Liver (tissue), 8 donors: ENCODE measurements at regions not wholly inside any gene's neighbourhood (a gene's known extent, or its start where the extent isn't known, plus 50 kb on each side); places are given as distances from the start of the nearest gene placed in this dataset.

Source experiments
- DNase-seq: peaks from one replicate; pipeline ENCODE4 v3.0.0-alpha.2; 2017; ENCODE audit warnings: low spot score
- H3K27ac ChIP-seq, 2 donors: one replicate each; pipeline ENCODE4 v1.7.0; 2013; ENCODE audit warnings: inconsistent platforms in 2 of 2, low read length in 2 of 2, control low read depth in 1 of 2, low read depth in 1 of 2, mild to moderate bottlenecking in 1 of 2
- H3K27me3 ChIP-seq, 4 donors: one replicate each; pipeline versions ENCODE4 v1.6.1 to v1.7.0; 2013; ENCODE audit warnings: low read length in 3 of 4, inconsistent platforms in 1 of 4, mild to moderate bottlenecking in 1 of 4, moderate library complexity in 1 of 4; ENCODE audit not compliant: control insufficient read depth in 4 of 4, insufficient read depth in 4 of 4
- H3K36me3 ChIP-seq, 4 donors: one replicate each; pipeline versions ENCODE4 v1.6.1 to v1.7.0; 2013; ENCODE audit warnings: low read length in 3 of 4, mild to moderate bottlenecking in 3 of 4, low read depth in 1 of 4, moderate library complexity in 1 of 4; ENCODE audit not compliant: control insufficient read depth in 4 of 4, insufficient read depth in 3 of 4
- H3K4me1 ChIP-seq, 4 donors: one replicate each; pipeline versions ENCODE4 v1.6.1 to v1.7.0; 2013; ENCODE audit warnings: low read length in 3 of 4, mild to moderate bottlenecking in 3 of 4, moderate library complexity in 1 of 4; ENCODE audit not compliant: control insufficient read depth in 4 of 4, insufficient read depth in 4 of 4
- H3K4me3 ChIP-seq, 3 donors: one replicate each; pipeline versions ENCODE4 v1.6.1 to v1.7.0; 2013; ENCODE audit warnings: low read length in 3 of 3, control low read depth in 1 of 3, low read depth in 1 of 3, mild to moderate bottlenecking in 1 of 3
- H3K9ac ChIP-seq, 2 donors: one replicate each; pipeline ENCODE4 v1.7.0; 2013; ENCODE audit warnings: low read length in 2 of 2, mild to moderate bottlenecking in 2 of 2, moderate library complexity in 2 of 2, control low read depth in 1 of 2, low read depth in 1 of 2
- H3K9me3 ChIP-seq, 4 donors: one replicate each; pipeline versions ENCODE4 v1.6.1 to v1.7.0; 2013; ENCODE audit warnings: low read length in 3 of 4; ENCODE audit not compliant: control insufficient read depth in 4 of 4
- CTCF ChIP-seq: fragments of 150-350 bp; IDR thresholded peaks from 2 replicates; pipeline ENCODE4 v1.5.1; 2017; ENCODE audit warnings: improper control_type of control experiment, low read depth, low read length; ENCODE audit not compliant: missing input control
- EGR1 ChIP-seq, 2 donors: IDR thresholded peaks; 2 replicates each; pipeline ENCODE4 v1.6.1; 2016 to 2018; ENCODE audit warnings: antibody characterized with exemption in 2 of 2, low read depth in 2 of 2
- FOXA1 ChIP-seq: IDR thresholded peaks from 2 replicates; pipeline ENCODE4 v1.6.1; 2016; ENCODE audit warnings: antibody characterized with exemption
- FOXA2 ChIP-seq: IDR thresholded peaks from 2 replicates; pipeline ENCODE4 v1.6.1; 2016; ENCODE audit warnings: antibody characterized with exemption
- GABPA ChIP-seq, 2 donors: IDR thresholded peaks in 1 of 2; conservative IDR thresholded peaks in 1 of 2; 2 replicates each; pipeline ENCODE4 v1.6.1; 2016; ENCODE audit warnings: antibody characterized with exemption in 2 of 2, mild to moderate bottlenecking in 1 of 2, moderate library complexity in 1 of 2
- HNF4A ChIP-seq, 2 donors: conservative IDR thresholded peaks; 2 replicates each; pipeline ENCODE4 v1.6.1; 2016; ENCODE audit warnings: antibody characterized with exemption in 2 of 2, mild to moderate bottlenecking in 2 of 2
- JUND ChIP-seq, 2 donors: IDR thresholded peaks; 2 replicates each; pipeline ENCODE4 v1.6.1; 2016; ENCODE audit warnings: antibody characterized with exemption in 2 of 2
- MAX ChIP-seq: IDR thresholded peaks from 2 replicates; pipeline ENCODE4 v1.6.1; 2016; ENCODE audit warnings: antibody characterized with exemption
- NR2F2 ChIP-seq: IDR thresholded peaks from 2 replicates; pipeline ENCODE4 v1.6.1; 2016; ENCODE audit warnings: antibody characterized with exemption
- RAD21 ChIP-seq, 2 donors: IDR thresholded peaks; 2 replicates each; pipeline ENCODE4 v1.6.1; 2016; ENCODE audit warnings: antibody characterized with exemption in 2 of 2, mild to moderate bottlenecking in 2 of 2
- RXRA ChIP-seq, 2 donors: IDR thresholded peaks; 2 replicates each; pipeline ENCODE4 v1.6.1; 2017 to 2018; ENCODE audit warnings: antibody characterized with exemption in 2 of 2, mild to moderate bottlenecking in 1 of 2
- SP1 ChIP-seq: IDR thresholded peaks from 2 replicates; pipeline ENCODE4 v1.6.1; 2018; ENCODE audit warnings: antibody characterized with exemption, mild to moderate bottlenecking
- TAF1 ChIP-seq: conservative IDR thresholded peaks from 2 replicates; pipeline ENCODE4 v1.6.1; 2016; ENCODE audit warnings: antibody characterized with exemption, mild to moderate bottlenecking
- YY1 ChIP-seq: IDR thresholded peaks from 2 replicates; pipeline ENCODE4 v1.6.1; 2016; ENCODE audit warnings: antibody characterized with exemption, mild to moderate bottlenecking
- WGBS: extraction: QIAGEN DNeasy Blood & Tissue Kit; methylation state at CpG from one replicate; pipeline ENCODE4 v1.1.7; 2013; 5-methylcytosine and 5-hydroxymethylcytosine counted together
- TF ChIP-seq, protein P1 (sequence below): IDR thresholded peaks from 2 replicates; pipeline ENCODE4 v1.6.1; 2016; ENCODE audit warnings: antibody characterized with exemption
- TF ChIP-seq, protein P2 (sequence below): IDR thresholded peaks from 2 replicates; pipeline ENCODE4 v1.6.1; 2016; ENCODE audit warnings: antibody characterized with exemption
- TF ChIP-seq, protein P3 (sequence below): IDR thresholded peaks from 2 replicates; pipeline ENCODE4 v1.6.1; 2016; ENCODE audit warnings: antibody characterized with exemption, mild to moderate bottlenecking
- donor health status: healthy.
- donor health status: healthy.
- donor health status: healthy.
- donor health status: healthy.
- donor health status: healthy.

GRCh38 chr5:89418407-89419085, 535.6 kb upstream of the MEF2C start:
- H3K4me1 ChIP-seq, result no peaks in the 10 kb centered on the region
- no peak overlapping the region for H3K4me3 ChIP-seq
- WGBS, result 79% methylated on average over 3 of the region's 3 CpGs
- no peaks in the 10 kb centered on the region for H3K36me3 ChIP-seq
- no peak for DNase-seq
- H3K9me3 ChIP-seq, result peaks cover 0 to 5% (median 0%) of the 10 kb centered on the region in 4 donors
- no peak overlapping the region for H3K9ac ChIP-seq
- no peaks in the 10 kb centered on the region for H3K27me3 ChIP-seq
- no peak overlapping the region for H3K27ac ChIP-seq
- TF ChIP-seq TAF1 (no peak), JUND (IDR thresholded peaks at IDR 0.05) (no peak), RAD21 (IDR thresholded peaks at IDR 0.05) (no peak), CTCF (no peak), GABPA (IDR thresholded peaks at IDR 0.05 in 1 of 2, conservative IDR thresholded peaks at IDR 0.05 in 1 of 2) (no peak), MAX (no peak), YY1 (no peak), SP1 (no peak), FOXA2 (no peak), FOXA1 (no peak), HNF4A (conservative IDR thresholded peaks at IDR 0.05) (no peak), NR2F2 (no peak), EGR1 (IDR thresholded peaks at IDR 0.05; ENCODE audit: low read depth in 2 of 2) (no peak), RXRA (IDR thresholded peaks at IDR 0.05) (no peak)
- TF ChIP-seq, protein P1, sequence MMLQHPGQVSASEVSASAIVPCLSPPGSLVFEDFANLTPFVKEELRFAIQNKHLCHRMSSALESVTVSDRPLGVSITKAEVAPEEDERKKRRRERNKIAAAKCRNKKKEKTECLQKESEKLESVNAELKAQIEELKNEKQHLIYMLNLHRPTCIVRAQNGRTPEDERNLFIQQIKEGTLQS, result no peak
- TF ChIP-seq, protein P2, sequence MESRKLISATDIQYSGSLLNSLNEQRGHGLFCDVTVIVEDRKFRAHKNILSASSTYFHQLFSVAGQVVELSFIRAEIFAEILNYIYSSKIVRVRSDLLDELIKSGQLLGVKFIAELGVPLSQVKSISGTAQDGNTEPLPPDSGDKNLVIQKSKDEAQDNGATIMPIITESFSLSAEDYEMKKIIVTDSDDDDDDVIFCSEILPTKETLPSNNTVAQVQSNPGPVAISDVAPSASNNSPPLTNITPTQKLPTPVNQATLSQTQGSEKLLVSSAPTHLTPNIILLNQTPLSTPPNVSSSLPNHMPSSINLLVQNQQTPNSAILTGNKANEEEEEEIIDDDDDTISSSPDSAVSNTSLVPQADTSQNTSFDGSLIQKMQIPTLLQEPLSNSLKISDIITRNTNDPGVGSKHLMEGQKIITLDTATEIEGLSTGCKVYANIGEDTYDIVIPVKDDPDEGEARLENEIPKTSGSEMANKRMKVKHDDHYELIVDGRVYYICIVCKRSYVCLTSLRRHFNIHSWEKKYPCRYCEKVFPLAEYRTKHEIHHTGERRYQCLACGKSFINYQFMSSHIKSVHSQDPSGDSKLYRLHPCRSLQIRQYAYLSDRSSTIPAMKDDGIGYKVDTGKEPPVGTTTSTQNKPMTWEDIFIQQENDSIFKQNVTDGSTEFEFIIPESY, result no peak
- TF ChIP-seq, protein P3, sequence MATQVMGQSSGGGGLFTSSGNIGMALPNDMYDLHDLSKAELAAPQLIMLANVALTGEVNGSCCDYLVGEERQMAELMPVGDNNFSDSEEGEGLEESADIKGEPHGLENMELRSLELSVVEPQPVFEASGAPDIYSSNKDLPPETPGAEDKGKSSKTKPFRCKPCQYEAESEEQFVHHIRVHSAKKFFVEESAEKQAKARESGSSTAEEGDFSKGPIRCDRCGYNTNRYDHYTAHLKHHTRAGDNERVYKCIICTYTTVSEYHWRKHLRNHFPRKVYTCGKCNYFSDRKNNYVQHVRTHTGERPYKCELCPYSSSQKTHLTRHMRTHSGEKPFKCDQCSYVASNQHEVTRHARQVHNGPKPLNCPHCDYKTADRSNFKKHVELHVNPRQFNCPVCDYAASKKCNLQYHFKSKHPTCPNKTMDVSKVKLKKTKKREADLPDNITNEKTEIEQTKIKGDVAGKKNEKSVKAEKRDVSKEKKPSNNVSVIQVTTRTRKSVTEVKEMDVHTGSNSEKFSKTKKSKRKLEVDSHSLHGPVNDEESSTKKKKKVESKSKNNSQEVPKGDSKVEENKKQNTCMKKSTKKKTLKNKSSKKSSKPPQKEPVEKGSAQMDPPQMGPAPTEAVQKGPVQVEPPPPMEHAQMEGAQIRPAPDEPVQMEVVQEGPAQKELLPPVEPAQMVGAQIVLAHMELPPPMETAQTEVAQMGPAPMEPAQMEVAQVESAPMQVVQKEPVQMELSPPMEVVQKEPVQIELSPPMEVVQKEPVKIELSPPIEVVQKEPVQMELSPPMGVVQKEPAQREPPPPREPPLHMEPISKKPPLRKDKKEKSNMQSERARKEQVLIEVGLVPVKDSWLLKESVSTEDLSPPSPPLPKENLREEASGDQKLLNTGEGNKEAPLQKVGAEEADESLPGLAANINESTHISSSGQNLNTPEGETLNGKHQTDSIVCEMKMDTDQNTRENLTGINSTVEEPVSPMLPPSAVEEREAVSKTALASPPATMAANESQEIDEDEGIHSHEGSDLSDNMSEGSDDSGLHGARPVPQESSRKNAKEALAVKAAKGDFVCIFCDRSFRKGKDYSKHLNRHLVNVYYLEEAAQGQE, result no peak
